ENCODE measurements at regions not wholly inside any gene's neighbourhood (a gene's known extent, or its start where the extent isn't known, plus 50 kb on each side); places are given as distances from the start of the nearest gene placed in this dataset.

- H3K79me2 ChIP-seq (ENCODE audit: low read length) = no peaks in the 10 kb centered on the region
- no peak overlapping the region for H3K4me3 ChIP-seq (ENCODE audit: low read length)
- no peak overlapping the region for H2AFZ ChIP-seq (ENCODE audit: low read depth, low read length)
- no peaks in the 10 kb centered on the region for H3K27me3 ChIP-seq (ENCODE audit: low read depth, low read length)
- H3K9ac ChIP-seq (ENCODE audit: low read length) = no peak overlapping the region
- H3K36me3 ChIP-seq (replicated peaks; ENCODE audit: low read depth, low read length) = no peaks in the 10 kb centered on the region
- no peaks in the 10 kb centered on the region for H3K9me3 ChIP-seq (ENCODE audit: insufficient read depth, low read length)
- no peaks in the 10 kb centered on the region for H4K20me1 ChIP-seq (ENCODE audit: insufficient read depth, low read length)
- no peak overlapping the region for H3K27ac ChIP-seq (ENCODE audit: low read length)
- no peak overlapping the region for H3K4me2 ChIP-seq (ENCODE audit: low read length)
- H3K4me1 ChIP-seq (ENCODE audit: low read length) = no peaks in the 10 kb centered on the region
- TF ChIP-seq, protein P1, sequence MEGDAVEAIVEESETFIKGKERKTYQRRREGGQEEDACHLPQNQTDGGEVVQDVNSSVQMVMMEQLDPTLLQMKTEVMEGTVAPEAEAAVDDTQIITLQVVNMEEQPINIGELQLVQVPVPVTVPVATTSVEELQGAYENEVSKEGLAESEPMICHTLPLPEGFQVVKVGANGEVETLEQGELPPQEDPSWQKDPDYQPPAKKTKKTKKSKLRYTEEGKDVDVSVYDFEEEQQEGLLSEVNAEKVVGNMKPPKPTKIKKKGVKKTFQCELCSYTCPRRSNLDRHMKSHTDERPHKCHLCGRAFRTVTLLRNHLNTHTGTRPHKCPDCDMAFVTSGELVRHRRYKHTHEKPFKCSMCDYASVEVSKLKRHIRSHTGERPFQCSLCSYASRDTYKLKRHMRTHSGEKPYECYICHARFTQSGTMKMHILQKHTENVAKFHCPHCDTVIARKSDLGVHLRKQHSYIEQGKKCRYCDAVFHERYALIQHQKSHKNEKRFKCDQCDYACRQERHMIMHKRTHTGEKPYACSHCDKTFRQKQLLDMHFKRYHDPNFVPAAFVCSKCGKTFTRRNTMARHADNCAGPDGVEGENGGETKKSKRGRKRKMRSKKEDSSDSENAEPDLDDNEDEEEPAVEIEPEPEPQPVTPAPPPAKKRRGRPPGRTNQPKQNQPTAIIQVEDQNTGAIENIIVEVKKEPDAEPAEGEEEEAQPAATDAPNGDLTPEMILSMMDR (IDR thresholded peaks at IDR 0.05; ENCODE audit: low read depth, low read length) = no peak
- no peak for TF ChIP-seq EZH2phosphoT487 (IDR thresholded peaks at IDR 0.05; ENCODE audit: low read depth)
Measured at GRCh38 chr10:105598207-105598606, 957.1 kb downstream of the SORCS3 start.

GRCh38 chr10:105597312-105597711, 956.2 kb downstream of the SORCS3 start:
- H3K4me3 ChIP-seq (ENCODE audit: low read length) = no peak overlapping the region
- no peak overlapping the region for H3K27ac ChIP-seq (ENCODE audit: low read length)
- H3K79me2 ChIP-seq (ENCODE audit: low read length) = no peaks in the 10 kb centered on the region
- no peaks in the 10 kb centered on the region for H4K20me1 ChIP-seq (ENCODE audit: insufficient read depth, low read length)
- H3K36me3 ChIP-seq (replicated peaks; ENCODE audit: low read depth, low read length) = no peaks in the 10 kb centered on the region
- H3K4me2 ChIP-seq (ENCODE audit: low read length) = no peak overlapping the region
- H3K4me1 ChIP-seq (ENCODE audit: low read length) = no peaks in the 10 kb centered on the region
- H3K9ac ChIP-seq (ENCODE audit: low read length) = no peak overlapping the region
- no peaks in the 10 kb centered on the region for H3K9me3 ChIP-seq (ENCODE audit: insufficient read depth, low read length)
- no peak overlapping the region for H2AFZ ChIP-seq (ENCODE audit: low read depth, low read length)
- no peak for TF ChIP-seq EZH2phosphoT487 (IDR thresholded peaks at IDR 0.05; ENCODE audit: low read depth)
- TF ChIP-seq, protein P1 (IDR thresholded peaks at IDR 0.05; ENCODE audit: low read depth, low read length) = no peak
- H3K27me3 ChIP-seq (ENCODE audit: low read depth, low read length) = no peaks in the 10 kb centered on the region

DNA sequence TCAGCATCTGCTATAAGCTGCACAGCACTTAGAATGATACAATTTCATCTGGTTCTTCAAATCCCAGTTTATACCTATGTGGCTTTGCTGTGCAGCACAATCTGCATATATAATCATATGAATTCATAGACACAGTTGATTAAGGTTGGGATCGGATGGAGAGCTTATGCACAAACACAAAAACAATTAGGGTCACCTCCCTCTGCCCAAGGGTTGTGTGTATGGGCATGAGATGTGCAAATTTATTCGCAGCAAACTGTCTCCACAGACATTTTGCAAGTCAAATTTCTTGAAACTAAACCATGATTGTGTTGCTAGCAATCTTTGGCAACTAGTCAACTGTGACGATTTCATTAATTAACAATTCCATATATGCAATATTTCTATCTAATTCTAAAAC, 955.7 kb downstream of the SORCS3 start:
- no peaks in the 10 kb centered on the region for H3K4me1 ChIP-seq (ENCODE audit: low read length)
- H3K27ac ChIP-seq (ENCODE audit: low read length) = no peak overlapping the region
- no peaks in the 10 kb centered on the region for H3K79me2 ChIP-seq (ENCODE audit: low read length)
- TF ChIP-seq EZH2phosphoT487 (IDR thresholded peaks at IDR 0.05; ENCODE audit: low read depth) = no peak
- TF ChIP-seq, protein P1 (IDR thresholded peaks at IDR 0.05; ENCODE audit: low read depth, low read length) = no peak
- no peaks in the 10 kb centered on the region for H3K27me3 ChIP-seq (ENCODE audit: low read depth, low read length)
- no peak overlapping the region for H3K4me3 ChIP-seq (ENCODE audit: low read length)
- no peaks in the 10 kb centered on the region for H4K20me1 ChIP-seq (ENCODE audit: insufficient read depth, low read length)
- no peak overlapping the region for H2AFZ ChIP-seq (ENCODE audit: low read depth, low read length)
- no peak overlapping the region for H3K4me2 ChIP-seq (ENCODE audit: low read length)
- no peaks in the 10 kb centered on the region for H3K9me3 ChIP-seq (ENCODE audit: insufficient read depth, low read length)
- no peaks in the 10 kb centered on the region for H3K36me3 ChIP-seq (replicated peaks; ENCODE audit: low read depth, low read length)
- no peak overlapping the region for H3K9ac ChIP-seq (ENCODE audit: low read length)

- Histone ChIP-seq H3K79me2 (ENCODE audit: low read length) (no peaks in the 10 kb centered on the region), H3K4me1 (ENCODE audit: low read length) (no peaks in the 10 kb centered on the region), H3K9me3 (ENCODE audit: insufficient read depth, low read length) (no peaks in the 10 kb centered on the region), H3K27ac (ENCODE audit: low read length) (no peak overlapping the region), H3K9ac (ENCODE audit: low read length) (no peak overlapping the region), H2AFZ (ENCODE audit: low read depth, low read length) (no peak overlapping the region), H3K27me3 (ENCODE audit: low read depth, low read length) (no peaks in the 10 kb centered on the region), H4K20me1 (ENCODE audit: insufficient read depth, low read length) (no peaks in the 10 kb centered on the region), H3K36me3 (replicated peaks; ENCODE audit: low read depth, low read length) (no peaks in the 10 kb centered on the region), H3K4me2 (ENCODE audit: low read length) (no peak overlapping the region), H3K4me3 (ENCODE audit: low read length) (no peak overlapping the region)
- TF ChIP-seq EZH2phosphoT487 (IDR thresholded peaks at IDR 0.05; ENCODE audit: low read depth) = no peak
- TF ChIP-seq, protein P1 (IDR thresholded peaks at IDR 0.05; ENCODE audit: low read depth, low read length) = no peak
Measured at GRCh38 chr10:105594296-105594695, 953.2 kb downstream of the SORCS3 start.

All from OCI-LY3 (cell line).